Endothelial cell (in vitro differentiated cells): ENCODE measurements at regions not wholly inside any gene's neighbourhood (a gene's known extent, or its start where the extent isn't known, plus 50 kb on each side); places are given as distances from the start of the nearest gene placed in this dataset.

ENCODE experiments used
- DNase-seq: peaks from one replicate; pipeline ENCODE4 v3.0.0; 2021; ENCODE audit warnings: low spot score
- H3K27ac Mint-ChIP-seq: one replicate; pipeline ENCODE4 v1.8.0; 2021; ENCODE audit warnings: mixed read lengths, inconsistent platforms; ENCODE audit not compliant: unreplicated experiment
- H3K27me3 Mint-ChIP-seq: one replicate; pipeline ENCODE4 v1.8.0; 2021; ENCODE audit warnings: mild to moderate bottlenecking, moderate library complexity, mixed read lengths, inconsistent platforms; ENCODE audit not compliant: unreplicated experiment
- H3K36me3 Mint-ChIP-seq: one replicate; pipeline ENCODE4 v1.8.0; 2021; ENCODE audit warnings: mild to moderate bottlenecking, low read depth, mixed read lengths, inconsistent platforms; ENCODE audit not compliant: unreplicated experiment
- H3K4me1 Mint-ChIP-seq: one replicate; pipeline ENCODE4 v1.8.0; 2021; ENCODE audit warnings: mild to moderate bottlenecking, mixed read lengths, inconsistent platforms; ENCODE audit not compliant: unreplicated experiment
- H3K4me3 Mint-ChIP-seq: one replicate; pipeline ENCODE4 v1.8.0; 2021; ENCODE audit warnings: mild to moderate bottlenecking, mixed read lengths, inconsistent platforms; ENCODE audit not compliant: unreplicated experiment
- H3K9me3 Mint-ChIP-seq: one replicate; pipeline ENCODE4 v1.8.0; 2021; ENCODE audit warnings: mixed read lengths, inconsistent platforms; ENCODE audit not compliant: unreplicated experiment
- TF ChIP-seq, protein P1 (sequence below): fragments of 200-600 bp; sonication (generic); IDR thresholded peaks from one replicate; pipeline ENCODE4 v1.5.0; 2021; ENCODE audit warnings: antibody characterized with exemption; ENCODE audit not compliant: unreplicated experiment

DNA sequence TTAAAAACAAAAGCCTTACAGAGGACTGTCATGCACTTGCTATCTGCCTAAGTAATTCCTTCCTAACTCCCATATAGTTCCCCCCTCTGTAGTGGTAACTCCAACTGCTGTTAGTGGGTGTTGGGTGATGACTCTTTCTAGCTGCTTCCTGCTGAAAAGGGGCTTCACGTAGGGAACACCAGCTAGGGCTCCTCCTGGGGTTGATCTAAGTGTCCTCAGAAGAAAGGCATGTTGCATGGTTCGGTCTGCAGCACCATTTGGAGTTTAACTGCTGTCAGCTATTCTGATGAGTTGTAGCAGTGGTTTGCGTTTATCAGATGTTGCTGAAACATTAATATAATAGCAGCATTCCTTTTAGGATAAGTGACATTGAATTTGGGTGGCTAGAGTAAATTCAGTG, 281.9 kb upstream of the TUSC1 start:
- Mint-ChIP-seq H3K27me3 (peaks cover 1% of the 10 kb centered on the region), H3K27ac (no peak overlapping the region), H3K9me3 (no peaks in the 10 kb centered on the region), H3K4me3 (no peak overlapping the region), H3K36me3 (no peaks in the 10 kb centered on the region), H3K4me1 (no peaks in the 10 kb centered on the region)
- TF ChIP-seq, protein P1, sequence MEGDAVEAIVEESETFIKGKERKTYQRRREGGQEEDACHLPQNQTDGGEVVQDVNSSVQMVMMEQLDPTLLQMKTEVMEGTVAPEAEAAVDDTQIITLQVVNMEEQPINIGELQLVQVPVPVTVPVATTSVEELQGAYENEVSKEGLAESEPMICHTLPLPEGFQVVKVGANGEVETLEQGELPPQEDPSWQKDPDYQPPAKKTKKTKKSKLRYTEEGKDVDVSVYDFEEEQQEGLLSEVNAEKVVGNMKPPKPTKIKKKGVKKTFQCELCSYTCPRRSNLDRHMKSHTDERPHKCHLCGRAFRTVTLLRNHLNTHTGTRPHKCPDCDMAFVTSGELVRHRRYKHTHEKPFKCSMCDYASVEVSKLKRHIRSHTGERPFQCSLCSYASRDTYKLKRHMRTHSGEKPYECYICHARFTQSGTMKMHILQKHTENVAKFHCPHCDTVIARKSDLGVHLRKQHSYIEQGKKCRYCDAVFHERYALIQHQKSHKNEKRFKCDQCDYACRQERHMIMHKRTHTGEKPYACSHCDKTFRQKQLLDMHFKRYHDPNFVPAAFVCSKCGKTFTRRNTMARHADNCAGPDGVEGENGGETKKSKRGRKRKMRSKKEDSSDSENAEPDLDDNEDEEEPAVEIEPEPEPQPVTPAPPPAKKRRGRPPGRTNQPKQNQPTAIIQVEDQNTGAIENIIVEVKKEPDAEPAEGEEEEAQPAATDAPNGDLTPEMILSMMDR = no peak
- no peak for DNase-seq

DNA sequence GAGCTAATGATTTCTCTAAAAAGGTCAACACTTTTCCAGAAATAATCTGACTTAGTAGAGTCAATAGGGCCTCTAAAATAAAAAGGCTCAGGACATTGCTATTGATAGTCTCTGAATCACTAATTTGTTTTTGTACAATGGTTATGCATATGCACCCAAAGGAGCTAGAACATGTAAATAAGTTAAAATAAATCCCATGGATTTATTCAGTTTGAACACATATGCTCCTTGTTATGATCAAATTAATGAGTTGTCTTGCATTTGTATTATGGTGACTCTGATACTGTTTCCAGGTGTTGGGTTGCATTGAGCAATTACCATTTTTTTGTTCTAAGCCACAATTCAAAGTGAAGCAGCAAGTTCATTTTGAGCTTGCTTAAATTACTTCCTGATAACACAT, 276.0 kb upstream of the TUSC1 start:
- no peaks in the 10 kb centered on the region for H3K9me3 Mint-ChIP-seq
- no peak overlapping the region for H3K27ac Mint-ChIP-seq
- TF ChIP-seq, protein P1 = no peak
- DNase-seq = no peak
- H3K36me3 Mint-ChIP-seq = no peaks in the 10 kb centered on the region
- H3K4me1 Mint-ChIP-seq = no peaks in the 10 kb centered on the region
- no peak overlapping the region for H3K4me3 Mint-ChIP-seq
- no peaks in the 10 kb centered on the region for H3K27me3 Mint-ChIP-seq

DNA sequence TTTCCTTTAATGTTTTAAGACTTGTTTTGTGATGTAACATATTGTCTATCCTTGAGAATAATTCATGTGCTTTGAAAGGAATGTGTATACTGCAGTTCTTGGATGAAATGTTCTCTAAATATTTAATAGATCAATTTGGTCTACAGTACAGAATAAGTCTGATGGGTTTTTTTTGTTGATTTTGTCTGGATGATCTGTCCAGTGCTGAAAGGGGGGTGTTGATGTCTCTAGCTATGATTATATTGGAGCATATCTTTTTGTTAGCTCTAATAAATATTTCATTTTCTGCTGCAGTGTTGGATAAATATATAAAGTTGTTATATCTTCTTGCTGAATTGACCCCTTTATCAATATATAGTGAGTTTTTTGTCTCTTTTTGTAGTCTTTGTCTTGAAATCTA, 269.9 kb upstream of the TUSC1 start:
- Mint-ChIP-seq H3K27ac (no peak overlapping the region), H3K4me3 (no peak overlapping the region), H3K9me3 (peaks cover 4% of the 10 kb centered on the region), H3K4me1 (no peaks in the 10 kb centered on the region), H3K36me3 (no peaks in the 10 kb centered on the region), H3K27me3 (peaks cover 2% of the 10 kb centered on the region)
- DNase-seq = no peak
- TF ChIP-seq, protein P1 = no peak

DNA sequence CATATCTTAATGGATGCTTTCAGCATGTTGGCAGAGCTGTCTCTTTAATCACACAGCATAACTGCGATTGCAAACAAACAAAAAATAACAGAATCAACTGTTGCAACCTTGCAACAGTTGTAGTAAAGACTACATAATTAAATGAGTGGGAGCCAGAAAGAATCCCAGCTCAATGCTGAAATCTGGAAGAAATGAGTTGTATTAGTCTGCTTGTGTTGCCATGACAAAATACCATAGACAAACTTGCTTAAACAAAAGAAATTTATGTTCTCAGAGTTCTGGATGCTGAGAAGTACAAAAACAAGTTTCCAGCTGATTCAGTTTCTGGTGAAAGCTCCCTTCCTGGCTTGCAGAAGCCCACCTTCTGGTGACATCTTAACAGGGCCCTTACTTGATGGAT, 260.9 kb upstream of the TUSC1 start:
- no peak overlapping the region for H3K27ac Mint-ChIP-seq
- TF ChIP-seq, protein P1 = no peak
- no peak for DNase-seq
- H3K4me3 Mint-ChIP-seq = no peak overlapping the region
- H3K4me1 Mint-ChIP-seq = no peaks in the 10 kb centered on the region
- H3K9me3 Mint-ChIP-seq = no peaks in the 10 kb centered on the region
- H3K27me3 Mint-ChIP-seq = no peaks in the 10 kb centered on the region
- H3K36me3 Mint-ChIP-seq = no peaks in the 10 kb centered on the region

DNA sequence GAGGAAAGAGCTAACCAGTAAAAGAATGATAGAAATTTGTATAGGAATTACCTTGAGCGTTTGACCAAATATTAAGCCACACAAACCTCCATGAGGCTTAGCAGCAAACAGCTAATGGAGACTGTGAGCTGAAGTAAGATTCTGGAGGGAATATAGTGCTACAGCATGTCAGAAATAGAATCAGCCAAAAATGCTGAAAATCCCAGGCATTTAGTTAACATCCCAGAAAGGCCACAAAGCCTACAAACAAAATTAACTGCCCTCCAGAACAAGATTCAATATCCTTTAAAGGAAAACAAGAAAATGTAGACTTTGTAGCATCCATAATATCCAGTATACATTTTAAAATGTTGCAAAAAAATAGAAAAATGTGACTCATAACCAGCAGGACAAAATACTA, 257.8 kb upstream of the TUSC1 start:
- Mint-ChIP-seq H3K4me1 (no peaks in the 10 kb centered on the region), H3K4me3 (no peak overlapping the region), H3K27ac (no peak overlapping the region)

More for the DNA sequence above, 257.8 kb upstream of the TUSC1 start:
- DNase-seq = no peak
- H3K36me3 Mint-ChIP-seq = no peaks in the 10 kb centered on the region
- TF ChIP-seq, protein P1 = no peak
- H3K9me3 Mint-ChIP-seq = no peaks in the 10 kb centered on the region
- H3K27me3 Mint-ChIP-seq = no peaks in the 10 kb centered on the region
